SK-N-MC (cell line): ENCODE measurements at regions not wholly inside any gene's neighbourhood (a gene's known extent, or its start where the extent isn't known, plus 50 kb on each side); places are given as distances from the start of the nearest gene placed in this dataset.
"Not testable (repeated sequence)": the region's sequence is repeated elsewhere in the genome, so short reads cannot be mapped to it uniquely, and the experiment has no call there.

Experiments
- DNase-seq: peaks from one replicate; pipeline ENCODE4 v3.0.0-alpha.2; 2011; ENCODE audit warnings: low read depth, low spot score
- H3K27ac ChIP-seq: fragments of 200-600 bp; sonication (generic); 2 replicates; pipeline ENCODE4 v1.5.1; 2016; ENCODE audit warnings: mixed run types
- H3K36me3 ChIP-seq: fragments of 200-600 bp; sonication (generic); 2 replicates; pipeline ENCODE4 v1.6.1; 2017; ENCODE audit warnings: antibody characterized with exemption, low read length, mixed read lengths; ENCODE audit not compliant: insufficient read depth
- H3K4me3 ChIP-seq: fragments of 200-600 bp; sonication (generic); 2 replicates; pipeline ENCODE4 v1.5.1; 2016
- H3K9ac ChIP-seq: fragments of 200-600 bp; sonication (generic); 2 replicates; pipeline ENCODE4 v1.8.0; 2017; ENCODE audit warnings: mixed run types, mixed read lengths; ENCODE audit not compliant: insufficient read length
- H3K9me3 ChIP-seq: fragments of 200-600 bp; sonication (generic); 2 replicates; pipeline ENCODE4 v1.6.1; 2017; ENCODE audit warnings: low read depth, mild to moderate bottlenecking, antibody characterized with exemption, low read length, moderate library complexity, mixed read lengths
- EZH2 ChIP-seq: fragments of 200-600 bp; sonication (generic); IDR thresholded peaks from one replicate; pipeline ENCODE4 v1.6.1; 2017; ENCODE audit warnings: antibody characterized with exemption
- FOXP2 ChIP-seq: optimal IDR thresholded peaks from 2 replicates; pipeline ENCODE3; 2011; ENCODE audit warnings: mild to moderate bottlenecking, moderate library complexity; ENCODE audit not compliant: insufficient read depth; ENCODE audit errors: extremely low read length, control extremely low read depth
- POLR2AphosphoS5 ChIP-seq: IDR thresholded peaks from 2 replicates; pipeline ENCODE4 v1.6.1; 2012; ENCODE audit warnings: mild to moderate bottlenecking, low read depth, low read length, borderline replicate concordance

GRCh38 chr19:41518141-41518540 lies 57.8 kb upstream of the CEACAM21 start:
- no peak for DNase-seq
- no peaks in the 10 kb centered on the region for H3K36me3 ChIP-seq
- H3K27ac ChIP-seq = no peak overlapping the region
- no peak overlapping the region for H3K4me3 ChIP-seq
- no peak overlapping the region for H3K9ac ChIP-seq
- no peaks in the 10 kb centered on the region for H3K9me3 ChIP-seq
- TF ChIP-seq POLR2AphosphoS5 (no peak), FOXP2 (no peak), EZH2 (no peak)

GRCh38 chr19:41521138-41521930 lies 54.6 kb upstream of the CEACAM21 start:
- not testable (repeated sequence) for H3K9me3 ChIP-seq, DNase-seq, H3K27ac ChIP-seq, H3K36me3 ChIP-seq, H3K9ac ChIP-seq
- H3K4me3 ChIP-seq = peak overlapping the region; percentile 64

GRCh38 chr19:41521931-41522555 lies 53.9 kb upstream of the CEACAM21 start:
- H3K9me3 ChIP-seq = no peaks in the 10 kb centered on the region
- no peaks in the 10 kb centered on the region for H3K36me3 ChIP-seq
- DNase-seq = no peak
- H3K27ac ChIP-seq = no peak overlapping the region
- TF ChIP-seq EZH2 = peak; percentile 93
- TF ChIP-seq POLR2AphosphoS5 = no peak
- TF ChIP-seq FOXP2 = no peak
- peak overlapping the region; percentile 64 for H3K4me3 ChIP-seq
- H3K9ac ChIP-seq = no peak overlapping the region

DNA sequence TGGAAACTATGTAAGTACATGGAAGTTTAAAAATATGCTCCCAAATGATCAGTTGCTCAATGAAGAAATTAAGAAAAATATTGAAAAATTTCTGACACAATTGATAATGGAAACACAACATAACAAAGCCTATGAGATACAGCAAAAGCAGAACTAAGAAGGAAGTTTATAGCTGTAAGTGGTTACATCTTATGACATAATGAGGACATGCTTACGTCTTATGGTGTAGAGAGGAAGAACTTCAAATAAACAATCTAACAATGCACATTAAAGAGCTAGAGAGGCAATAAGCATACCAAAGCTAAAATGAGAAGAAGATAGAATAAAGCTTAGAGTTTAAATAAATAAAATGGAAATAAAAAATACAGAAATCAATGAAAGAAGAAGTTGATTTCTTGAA lies 50.0 kb upstream of the CEACAM21 start:
- Histone ChIP-seq H3K36me3 (no peaks in the 10 kb centered on the region), H3K4me3 (no peak overlapping the region), H3K9me3 (no peaks in the 10 kb centered on the region), H3K27ac (no peak overlapping the region), H3K9ac (no peak overlapping the region)
- TF ChIP-seq POLR2AphosphoS5 (no peak), FOXP2 (no peak), EZH2 (no peak)
- no peak for DNase-seq
